HG03378 (cell line): ENCODE measurements at regions not wholly inside any gene's neighbourhood (a gene's known extent, or its start where the extent isn't known, plus 50 kb on each side); places are given as distances from the start of the nearest gene placed in this dataset.
A peak's percentile ranks its signal among the peaks of the same experiment; 100 is the strongest.
"Not testable (repeated sequence)": the region's sequence is repeated elsewhere in the genome, so short reads cannot be mapped to it uniquely, and the experiment has no call there.

Experiments
- ATAC-seq: cut with Tn5 transposase; IDR thresholded peaks from one replicate; pipeline ENCODE4 v1.9.1; 2021; ENCODE audit warnings: mild to moderate bottlenecking, moderate library complexity; ENCODE audit not compliant: unreplicated experiment

- ATAC-seq = not testable (repeated sequence)
Measured at GRCh38 chr9:42370172-42370571, 186.7 kb downstream of the SPATA31A6 start.

- ATAC-seq = not testable (repeated sequence)
Measured at GRCh38 chr9:42371417-42371816, 188.0 kb downstream of the SPATA31A6 start.

DNA sequence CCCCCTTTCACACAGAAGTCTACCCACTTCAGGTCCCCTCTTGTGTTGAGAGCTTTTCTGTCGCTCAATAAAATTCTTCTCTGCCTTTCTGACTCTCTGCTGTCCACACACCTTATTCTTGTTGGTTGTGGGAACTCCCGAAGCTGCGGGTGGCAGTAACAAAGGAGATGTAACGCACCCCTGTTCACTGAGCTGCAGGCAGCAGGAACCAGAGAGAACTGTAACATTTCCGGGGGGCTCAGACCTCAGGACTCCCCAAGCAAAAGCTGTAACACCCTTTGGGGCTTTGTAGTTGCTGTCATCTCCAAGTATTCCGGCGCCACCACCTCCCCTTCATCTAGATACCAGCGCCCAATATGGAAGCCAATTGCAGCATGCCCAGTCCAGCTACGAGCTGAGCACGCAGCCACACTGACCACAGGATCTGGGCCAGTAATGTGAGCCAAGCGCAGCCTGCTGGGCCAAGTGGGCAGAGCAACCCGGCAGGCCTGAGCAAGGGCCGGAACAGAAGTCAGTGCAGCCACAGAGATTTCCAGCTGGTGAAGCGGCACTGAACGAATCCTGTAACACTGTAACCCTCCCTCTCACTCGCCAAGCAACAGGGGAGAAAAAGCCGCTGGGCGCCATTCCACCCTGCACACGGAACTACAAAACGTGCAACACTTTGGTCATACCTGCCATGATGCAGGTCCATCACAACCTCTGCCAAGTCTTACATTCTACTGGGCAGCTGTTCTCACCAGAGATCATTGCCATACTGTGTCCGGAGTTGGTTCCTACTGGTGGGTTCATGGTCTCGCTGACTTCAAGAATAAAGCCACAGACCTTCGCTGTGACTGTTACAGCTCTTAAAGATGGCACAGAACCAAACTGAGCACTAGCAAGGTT is 194.3 kb downstream of the SPATA31A6 start:
- ATAC-seq = not testable (repeated sequence)

DNA sequence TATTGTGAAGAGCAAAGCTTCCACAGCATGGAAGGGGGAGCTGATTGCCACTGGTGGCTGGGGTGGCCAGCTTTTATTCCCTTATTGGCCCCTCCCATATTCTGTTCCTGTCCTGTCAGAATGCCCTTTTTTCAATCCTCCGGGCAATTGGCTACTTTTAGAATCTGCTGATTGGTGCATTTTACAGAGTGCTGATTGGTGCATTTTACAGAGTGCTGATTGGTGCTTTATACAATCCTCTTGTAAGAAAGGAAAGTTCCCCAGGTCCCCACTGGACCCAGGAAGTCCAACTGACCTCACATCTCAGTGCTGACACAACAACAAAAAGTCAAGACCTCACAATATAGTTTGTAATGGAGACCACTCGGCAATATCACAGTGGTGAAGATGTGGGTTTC is 195.0 kb downstream of the SPATA31A6 start:
- no peak for ATAC-seq

GRCh38 chr9:42379602-42380001 is 196.1 kb downstream of the SPATA31A6 start:
- ATAC-seq = not testable (repeated sequence)

DNA sequence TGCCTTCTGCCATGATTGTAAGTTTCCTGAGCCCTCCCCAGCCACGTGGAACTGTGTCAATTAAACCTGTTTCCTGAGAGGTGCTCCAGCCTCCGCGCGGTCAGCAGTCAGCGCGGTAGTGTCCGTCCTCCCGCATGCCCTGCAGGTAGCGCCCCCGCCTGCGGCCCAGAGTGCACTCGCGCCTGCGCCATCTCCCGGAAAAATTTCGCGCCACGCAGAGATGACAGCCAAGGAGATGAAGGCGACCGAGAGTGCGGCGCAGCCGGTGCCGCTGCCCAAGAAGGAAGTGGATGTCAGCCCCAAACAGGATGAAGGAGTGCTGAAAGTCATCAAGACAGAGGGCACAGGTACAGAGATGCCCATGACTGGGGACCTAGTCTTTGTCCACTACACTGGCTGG is 201.1 kb downstream of the SPATA31A6 start:
- not testable (repeated sequence) for ATAC-seq

DNA sequence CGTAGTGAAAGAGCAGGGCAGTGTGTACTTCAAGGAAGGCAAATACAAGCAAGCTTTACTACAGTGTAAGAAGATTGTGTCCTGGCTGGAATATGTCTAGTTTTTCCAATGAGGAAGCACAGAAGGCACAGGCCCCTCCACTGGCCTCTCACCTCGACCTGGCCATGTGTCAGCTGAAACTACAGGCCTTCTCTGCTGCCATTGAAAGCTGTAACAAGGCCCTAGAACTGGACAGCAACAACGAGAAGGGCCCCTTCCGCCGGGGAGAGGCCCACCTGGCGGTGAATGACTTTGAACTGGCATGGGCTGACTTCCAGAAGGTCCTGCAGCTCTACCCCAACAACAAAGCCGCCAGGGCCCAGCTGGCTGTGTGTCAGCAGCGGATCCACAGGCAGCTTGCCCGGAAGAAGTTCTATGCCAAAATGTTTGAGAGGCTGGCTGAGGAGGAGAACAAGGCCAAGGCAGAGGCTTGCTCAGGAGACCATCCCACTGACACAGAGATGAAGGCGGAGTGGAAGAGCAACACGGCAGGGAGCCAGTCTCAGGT is 202.2 kb downstream of the SPATA31A6 start:
- not testable (repeated sequence) for ATAC-seq

- no peak for ATAC-seq
Measured at GRCh38 chr9:42386477-42386876, 203.0 kb downstream of the SPATA31A6 start.

GRCh38 chr9:42388146-42388690 is 204.8 kb downstream of the SPATA31A6 start:
- ATAC-seq = no peak

DNA sequence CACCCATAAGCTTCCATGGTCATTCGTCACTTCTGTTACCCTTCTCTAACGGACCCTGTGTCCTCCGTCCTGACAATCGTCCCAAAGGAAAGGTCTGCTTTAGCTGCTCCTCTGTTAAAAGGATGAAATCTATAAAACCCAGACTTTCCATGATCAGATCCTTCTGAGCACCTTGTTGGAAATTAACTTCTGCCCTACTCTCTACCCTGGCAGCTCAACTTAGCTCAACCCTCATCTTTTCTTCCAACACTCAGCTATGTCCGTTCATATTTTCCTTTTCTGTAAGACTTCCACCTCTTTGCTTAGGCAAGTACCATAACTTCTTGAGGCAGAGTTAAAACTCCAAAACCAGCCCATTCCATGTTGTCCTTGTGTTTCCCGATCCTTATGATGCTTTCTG is 205.4 kb downstream of the SPATA31A6 start:
- no peak for ATAC-seq

DNA sequence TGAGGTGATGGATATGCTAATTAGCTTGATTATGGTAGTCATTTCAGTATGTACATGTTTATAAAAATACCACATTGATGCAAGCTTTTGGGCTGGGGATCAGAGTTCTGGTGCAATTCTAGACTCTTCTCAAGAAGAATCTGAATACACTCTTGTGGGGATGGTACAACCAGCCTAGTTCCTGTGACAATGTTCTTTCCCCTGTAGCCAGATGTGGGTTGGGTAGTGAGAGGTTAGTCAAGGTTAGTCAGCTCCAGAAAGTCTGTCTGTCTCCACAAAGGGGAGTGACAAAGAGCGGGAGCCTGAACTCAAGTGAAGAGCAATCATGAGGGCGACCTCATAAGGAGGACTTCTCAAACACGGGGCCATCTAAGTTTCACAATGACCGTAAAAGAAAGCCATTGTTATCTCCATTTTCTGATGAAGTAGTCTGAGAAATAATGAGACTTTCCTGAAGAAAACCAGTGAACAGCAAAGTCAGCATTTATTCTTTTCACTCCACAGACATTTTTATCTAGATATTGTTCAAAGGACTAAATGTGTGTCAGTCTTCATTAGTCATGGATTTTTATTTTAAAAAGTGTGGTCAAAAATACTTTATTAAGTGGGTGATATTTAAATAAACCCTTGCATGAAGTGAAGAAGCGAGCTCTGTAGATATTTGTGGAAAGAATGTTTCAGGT is 209.5 kb downstream of the SPATA31A6 start:
- ATAC-seq = not testable (repeated sequence)

DNA sequence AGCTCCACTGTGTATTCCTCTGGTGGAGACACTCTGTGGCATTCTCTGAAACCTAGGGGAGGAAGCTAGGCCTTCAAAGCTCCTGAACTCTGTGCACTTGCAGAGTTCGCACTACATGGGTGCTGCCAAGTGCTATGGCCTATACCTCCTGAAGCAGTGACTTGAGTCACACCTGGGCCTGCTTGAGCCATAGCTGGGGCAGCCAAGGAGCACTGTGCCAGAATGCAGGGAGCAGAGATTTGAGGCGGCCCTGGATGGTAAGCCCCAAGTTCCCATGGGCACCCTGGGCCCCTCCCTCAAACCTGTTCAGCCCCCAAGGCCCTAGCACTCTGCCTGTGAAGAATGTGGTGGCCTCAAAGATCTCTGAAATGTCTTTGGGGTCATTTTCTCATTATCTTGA is 212.9 kb downstream of the SPATA31A6 start:
- ATAC-seq = no peak

DNA sequence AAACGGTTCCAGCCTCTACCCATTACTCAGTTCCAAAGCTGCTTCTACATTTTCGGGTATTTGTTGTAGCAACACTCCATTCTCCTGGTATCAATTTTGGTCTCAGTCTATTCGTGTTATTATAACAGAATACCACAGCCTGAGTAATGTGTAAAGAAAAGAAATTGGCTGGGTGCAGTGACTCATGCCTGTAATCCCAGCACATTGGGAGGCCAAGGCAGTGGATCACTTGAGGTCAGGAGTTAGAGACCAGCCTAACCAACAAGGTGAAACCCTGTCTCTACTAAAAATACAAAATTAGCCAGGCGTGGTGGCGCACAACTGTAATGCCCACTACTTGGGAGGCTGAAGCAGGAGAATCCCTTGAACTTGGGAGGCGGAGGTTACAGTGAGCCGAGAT is 213.9 kb downstream of the SPATA31A6 start:
- not testable (repeated sequence) for ATAC-seq

DNA sequence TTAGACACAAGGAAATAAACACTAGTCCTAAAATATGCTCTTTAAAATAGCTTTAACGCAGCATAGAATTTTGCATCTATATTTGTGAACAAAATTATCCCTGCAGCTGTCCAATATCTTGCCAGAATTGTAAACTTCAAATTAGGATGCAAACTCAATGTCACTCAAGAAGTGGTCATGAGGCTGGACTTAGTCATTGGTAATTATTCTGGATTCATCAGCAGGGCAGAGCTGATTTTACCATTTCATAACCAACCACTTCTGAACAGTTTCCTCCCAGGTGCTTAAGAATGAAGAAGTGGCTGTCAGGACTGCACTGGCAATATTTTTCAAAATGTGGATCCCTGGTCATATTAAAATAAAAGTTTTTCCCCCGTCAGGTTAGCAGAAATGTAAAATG is 219.5 kb downstream of the SPATA31A6 start:
- not testable (repeated sequence) for ATAC-seq

- ATAC-seq = not testable (repeated sequence)
Measured at GRCh38 chr9:42409581-42409980, 226.1 kb downstream of the SPATA31A6 start.

- ATAC-seq = not testable (repeated sequence)
Measured at GRCh38 chr9:42412354-42412753, 228.9 kb downstream of the SPATA31A6 start.

DNA sequence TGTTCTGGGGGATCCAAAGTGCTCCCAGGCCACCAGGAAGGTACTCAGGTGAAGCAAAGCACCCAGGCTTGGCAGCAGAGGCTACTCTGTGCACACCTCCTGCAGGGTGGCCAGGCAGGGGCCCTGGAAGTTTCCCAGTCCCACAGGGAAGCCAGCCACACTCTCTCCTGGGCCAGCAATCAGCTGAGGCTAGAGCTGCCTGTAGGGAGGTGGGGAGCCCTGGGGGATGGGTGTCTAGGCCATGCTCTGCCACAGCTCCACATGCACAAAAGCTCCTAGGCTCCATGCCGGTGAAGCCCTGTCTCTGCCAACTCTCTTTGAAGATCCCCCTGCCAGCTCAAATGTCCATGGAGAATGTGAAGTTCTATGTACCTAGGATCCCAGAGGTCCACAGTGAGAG is 231.4 kb downstream of the SPATA31A6 start:
- ATAC-seq = not testable (repeated sequence)

DNA sequence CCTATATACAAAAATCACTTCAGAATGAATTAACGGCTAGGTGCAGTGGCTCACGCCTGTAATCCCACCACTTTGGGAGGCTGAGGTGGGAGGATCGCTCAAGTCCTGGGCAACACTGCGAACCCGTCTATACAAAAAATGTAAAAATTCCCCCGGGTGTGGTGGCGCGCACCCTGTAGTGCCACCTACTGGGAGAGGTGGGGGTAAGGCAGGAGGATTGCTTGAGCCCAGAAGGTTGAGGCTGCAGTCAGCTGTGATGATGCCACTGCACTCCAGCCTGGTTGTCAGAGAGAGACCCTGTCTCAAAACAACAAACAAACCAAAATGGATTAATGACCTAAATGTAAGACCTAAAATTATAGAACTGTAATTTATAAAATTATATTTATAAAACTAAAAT is 236.2 kb downstream of the SPATA31A6 start:
- not testable (repeated sequence) for ATAC-seq

- ATAC-seq = peak; percentile 82
Measured at GRCh38 chr9:42420324-42420723, 236.9 kb downstream of the SPATA31A6 start.

DNA sequence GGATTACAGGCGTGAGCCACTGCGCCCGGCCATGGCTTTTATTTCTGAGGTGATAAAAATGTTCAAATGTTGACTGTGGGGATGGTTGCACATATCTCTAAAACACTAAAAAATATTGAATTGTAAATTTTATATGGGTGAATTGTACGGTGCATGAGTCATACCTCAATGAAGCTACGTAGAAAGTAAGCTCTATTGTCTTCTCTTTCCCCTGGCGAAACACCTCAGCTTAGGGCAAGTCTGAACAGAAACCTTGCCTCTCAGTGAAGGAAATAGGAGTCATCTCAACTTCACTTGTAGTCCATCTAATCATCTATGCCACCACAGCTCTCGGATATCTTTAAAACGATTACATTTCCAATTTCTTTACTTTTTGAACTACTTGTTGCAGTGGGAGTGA is 238.2 kb downstream of the SPATA31A6 start:
- ATAC-seq = not testable (repeated sequence)
